TTC549 (cell line): ENCODE measurements at regions not wholly inside any gene's neighbourhood (a gene's known extent, or its start where the extent isn't known, plus 50 kb on each side); places are given as distances from the start of the nearest gene placed in this dataset.
"Not testable (repeated sequence)": the region's sequence is repeated elsewhere in the genome, so short reads cannot be mapped to it uniquely, and the experiment has no call there.

Experiments
- FAIRE-seq: peaks from 2 replicates; lab custom pipeline; 2012; peaks lifted over from hg19 to GRCh38; lab: Jason Lieb, UNC

DNA sequence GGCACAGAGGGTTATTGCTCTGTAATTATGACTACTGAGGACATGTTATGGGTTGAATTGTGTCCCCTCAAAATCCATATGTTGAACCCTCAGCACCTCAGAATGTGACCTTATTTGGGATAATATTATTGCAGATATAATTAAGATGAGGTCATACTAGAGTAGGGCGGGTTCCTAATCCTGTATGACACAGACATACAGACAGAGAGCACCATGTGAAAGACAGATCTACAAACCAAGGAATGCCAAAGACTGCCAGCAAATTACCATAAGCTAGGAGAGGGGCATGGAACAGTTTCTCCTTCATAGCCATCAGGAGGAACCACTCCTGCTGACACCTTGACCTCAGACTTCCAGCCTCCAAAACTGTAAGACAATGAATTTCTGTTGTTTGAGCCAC lies 115.2 kb upstream of the OTUD4 start:
- no peak for FAIRE-seq

GRCh38 chr4:145295122-145295521 lies 114.7 kb upstream of the OTUD4 start:
- no peak for FAIRE-seq

GRCh38 chr4:145293658-145294057 lies 113.3 kb upstream of the OTUD4 start:
- no peak for FAIRE-seq

- no peak for FAIRE-seq
These were observed 110.6 kb upstream of the OTUD4 start for GRCh38 chr4:145290955-145291354.

- no peak for FAIRE-seq
These were observed 109.2 kb upstream of the OTUD4 start for GRCh38 chr4:145289403-145290076.

DNA sequence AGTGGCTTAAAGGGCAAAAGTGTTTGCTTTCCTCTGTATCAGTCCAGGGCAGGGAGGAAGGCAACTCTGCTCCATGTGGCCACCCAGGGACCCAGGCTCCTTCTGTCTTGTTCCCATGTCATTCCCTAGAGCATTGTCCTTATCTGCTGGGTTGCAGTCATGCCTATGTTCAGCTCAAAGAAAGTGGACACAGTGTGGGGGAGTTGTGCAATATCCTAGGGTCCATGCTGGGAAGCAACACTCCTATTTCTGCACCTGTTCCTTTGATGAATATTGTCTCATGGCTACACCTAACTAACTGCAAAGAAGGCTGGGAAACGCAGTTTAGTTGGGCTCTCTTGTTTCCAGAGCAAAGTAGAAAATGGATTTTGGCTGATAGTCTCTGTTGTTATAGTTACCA lies 107.0 kb upstream of the OTUD4 start:
- no peak for FAIRE-seq

DNA sequence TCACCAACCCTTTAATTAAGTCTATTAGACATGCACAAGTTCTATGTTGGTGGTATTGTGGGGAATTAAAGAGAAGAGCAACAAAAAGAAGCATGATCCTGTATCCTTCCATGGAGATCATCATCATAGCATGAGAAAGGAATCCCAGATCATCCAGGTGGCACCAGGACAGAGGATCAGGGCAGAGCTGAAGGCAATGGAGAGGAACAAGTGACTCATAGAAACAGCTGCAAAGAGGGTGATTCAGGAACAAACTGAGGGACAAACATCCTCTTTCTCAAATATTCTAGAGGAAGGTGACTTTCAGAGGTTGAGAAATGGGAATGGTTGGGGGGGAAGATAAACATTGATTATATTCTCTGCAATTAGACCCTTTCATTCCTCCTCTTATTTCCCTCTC lies 105.5 kb upstream of the OTUD4 start:
- FAIRE-seq: no peak

- no peak for FAIRE-seq
These were observed 103.5 kb upstream of the OTUD4 start for GRCh38 chr4:145283909-145284308.

- no peak for FAIRE-seq
These were observed 101.6 kb upstream of the OTUD4 start for GRCh38 chr4:145281951-145282350.

DNA sequence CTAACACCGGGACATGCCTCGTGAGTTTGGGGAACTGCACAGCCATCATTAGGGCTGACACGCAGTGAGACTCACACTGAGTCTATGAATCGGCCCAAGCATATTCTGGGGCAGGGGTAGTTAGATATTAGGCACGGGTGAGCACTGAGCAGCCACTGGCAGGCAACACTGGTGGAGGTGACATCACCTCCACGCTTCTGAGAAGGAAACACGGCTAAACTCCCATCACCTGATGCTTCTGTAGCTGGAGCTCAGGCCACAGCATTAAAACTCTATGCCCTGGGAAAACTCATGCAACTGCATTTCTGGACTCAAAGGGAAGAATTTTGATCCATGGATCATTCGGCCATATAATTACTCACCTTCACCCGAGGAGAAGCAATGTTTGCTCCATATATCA lies 100.8 kb upstream of the OTUD4 start:
- FAIRE-seq: no peak

- FAIRE-seq: no peak
These were observed 100.2 kb upstream of the OTUD4 start for GRCh38 chr4:145280541-145280940.

GRCh38 chr4:145279122-145279960 lies 99.0 kb upstream of the OTUD4 start:
- no peak for FAIRE-seq

DNA sequence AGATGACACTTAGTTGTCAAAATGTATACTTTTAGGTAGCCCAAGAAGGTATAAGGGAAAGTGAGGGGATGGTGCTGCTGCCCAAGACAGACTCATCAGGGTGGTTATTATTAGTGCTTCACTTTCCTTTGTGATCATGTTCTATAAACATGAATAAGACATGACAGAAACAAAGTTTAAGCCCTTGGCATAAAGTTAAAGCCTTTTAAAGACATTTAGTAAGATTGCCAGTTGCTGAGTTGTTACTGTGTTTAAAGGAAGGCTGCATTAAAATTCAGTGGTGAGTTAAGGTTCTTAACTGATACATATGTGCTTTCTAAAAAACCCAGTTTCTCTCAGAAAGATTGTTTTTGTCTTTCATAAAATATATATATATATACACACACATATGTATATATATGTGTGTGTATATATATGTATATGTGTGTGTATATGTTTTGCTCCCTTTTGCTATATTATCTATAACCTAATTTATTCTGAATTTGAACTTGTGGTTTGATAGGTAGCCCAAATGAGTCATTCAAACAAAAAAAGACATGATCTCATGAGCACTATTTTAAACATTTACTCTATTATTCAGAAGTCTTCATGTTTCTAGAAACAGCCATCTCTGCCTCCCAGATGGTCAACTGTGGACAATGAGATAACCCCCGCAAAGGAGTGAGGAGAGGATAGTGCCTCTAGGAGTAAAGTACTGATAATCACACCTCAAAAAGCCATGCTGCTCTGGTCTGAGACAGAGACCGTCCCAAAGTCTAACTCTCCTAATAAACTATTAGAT lies 98.1 kb upstream of the OTUD4 start:
- no peak for FAIRE-seq

- no peak for FAIRE-seq
These were observed 96.6 kb upstream of the OTUD4 start for GRCh38 chr4:145277011-145277410.

DNA sequence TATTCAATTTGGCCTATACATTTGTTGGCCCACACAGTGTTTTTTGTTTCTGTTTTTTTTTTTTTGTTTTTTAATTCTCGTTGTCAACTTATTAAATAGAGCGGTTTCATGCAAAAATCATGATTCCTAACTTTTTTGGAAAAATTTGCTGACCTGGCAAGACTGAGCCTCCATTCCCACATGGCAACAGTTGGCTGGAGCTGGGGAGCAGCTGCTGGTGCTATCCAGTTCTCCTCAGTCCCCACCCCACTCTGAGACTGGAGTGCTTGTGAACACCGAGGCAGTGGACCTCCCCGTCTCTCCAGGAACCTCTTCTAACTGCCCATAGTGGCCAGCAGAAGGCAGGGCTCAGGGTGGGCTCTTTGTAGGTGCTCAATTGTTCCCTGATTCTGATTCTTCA lies 95.7 kb upstream of the OTUD4 start:
- no peak for FAIRE-seq

DNA sequence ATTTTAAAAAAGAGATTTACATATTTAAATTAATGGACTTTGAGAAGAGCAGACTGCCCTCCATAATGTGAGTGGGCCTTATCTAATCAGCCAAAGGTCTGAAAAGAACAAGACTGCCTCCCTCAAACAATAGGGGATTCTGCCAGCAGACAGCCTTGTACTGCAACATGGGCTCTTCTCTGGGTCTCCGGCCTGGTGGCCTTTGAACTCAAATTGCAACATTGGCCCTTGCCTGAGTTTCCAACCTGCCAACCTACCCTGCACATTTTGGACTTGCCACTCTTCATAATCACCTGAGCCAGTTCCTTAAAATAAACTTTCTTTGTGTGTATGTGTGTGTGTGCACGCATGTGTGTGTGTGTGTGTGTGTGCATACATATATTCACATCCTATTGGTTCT lies 90.8 kb upstream of the OTUD4 start:
- no peak for FAIRE-seq

- no peak for FAIRE-seq
These were observed 86.5 kb upstream of the OTUD4 start for GRCh38 chr4:145266881-145267280.

DNA sequence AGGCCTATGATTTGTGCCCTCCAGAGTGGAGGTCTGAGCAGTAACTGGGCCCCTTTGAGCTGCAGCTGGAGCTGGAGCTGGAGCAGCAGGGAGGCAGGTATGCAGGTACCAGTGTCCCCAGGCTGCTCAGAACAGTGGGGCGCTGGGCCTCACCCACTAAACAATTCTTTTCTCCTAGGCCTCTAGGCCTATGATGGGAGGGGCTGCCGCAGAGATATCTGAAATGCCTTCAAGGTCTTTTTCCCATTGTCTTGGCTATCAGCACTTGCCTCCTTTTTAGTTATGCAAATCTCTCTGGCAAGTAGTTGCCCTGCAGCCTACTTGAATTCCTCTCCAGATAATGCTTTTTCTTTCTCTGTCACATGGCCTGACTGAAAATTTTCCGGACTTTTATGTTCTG lies 79.7 kb upstream of the OTUD4 start:
- no peak for FAIRE-seq

- not testable (repeated sequence) for FAIRE-seq
These were observed 74.9 kb upstream of the OTUD4 start for GRCh38 chr4:145255311-145255710.

- FAIRE-seq: no peak
These were observed 71.8 kb upstream of the OTUD4 start for GRCh38 chr4:145252190-145252589.

DNA sequence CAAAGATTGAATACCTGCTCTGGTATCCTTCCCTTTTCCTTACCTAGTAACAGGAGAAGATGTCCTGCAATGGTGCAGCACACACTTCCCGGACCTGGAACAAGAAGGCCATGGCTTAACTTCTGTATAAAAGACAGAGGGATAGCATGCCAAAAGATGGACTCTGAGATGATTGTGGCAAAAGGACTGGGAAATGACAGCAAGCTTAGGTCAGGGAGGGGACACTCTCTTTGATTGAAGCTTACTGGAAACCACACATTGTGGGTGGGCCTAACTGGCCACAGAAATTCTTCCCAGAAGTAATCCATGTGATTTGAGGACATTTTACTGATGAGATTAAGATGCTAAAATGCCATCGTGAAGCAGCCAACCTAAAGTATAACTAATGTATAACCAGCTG lies 71.0 kb upstream of the OTUD4 start:
- no peak for FAIRE-seq

GRCh38 chr4:145248971-145249370 lies 68.6 kb upstream of the OTUD4 start:
- no peak for FAIRE-seq

- no peak for FAIRE-seq
These were observed 68.1 kb upstream of the OTUD4 start for GRCh38 chr4:145248502-145248901.
